ENCODE measurements at regions not wholly inside any gene's neighbourhood (a gene's known extent, or its start where the extent isn't known, plus 50 kb on each side); places are given as distances from the start of the nearest gene placed in this dataset.

DNA sequence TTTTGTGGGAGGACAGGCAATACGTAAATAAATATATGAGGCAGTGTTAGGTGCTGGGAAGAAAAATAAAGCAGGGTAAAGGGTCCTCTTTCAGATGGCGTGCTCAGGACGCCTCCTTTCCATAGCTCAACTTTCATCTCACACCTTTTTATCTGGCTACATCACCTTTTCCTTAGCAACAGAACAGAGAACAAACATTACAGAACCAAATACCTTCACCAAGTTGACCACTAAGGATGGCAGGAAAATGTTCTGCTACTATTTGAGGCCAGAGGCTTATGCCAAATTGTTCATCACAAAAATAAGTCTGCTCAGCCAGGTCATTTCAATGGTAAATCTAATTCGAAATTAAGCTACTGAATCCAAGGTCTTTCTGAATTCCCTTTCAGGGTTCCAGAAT, 149.2 kb upstream of the C1orf21 start:
- TF ChIP-seq, protein P1, sequence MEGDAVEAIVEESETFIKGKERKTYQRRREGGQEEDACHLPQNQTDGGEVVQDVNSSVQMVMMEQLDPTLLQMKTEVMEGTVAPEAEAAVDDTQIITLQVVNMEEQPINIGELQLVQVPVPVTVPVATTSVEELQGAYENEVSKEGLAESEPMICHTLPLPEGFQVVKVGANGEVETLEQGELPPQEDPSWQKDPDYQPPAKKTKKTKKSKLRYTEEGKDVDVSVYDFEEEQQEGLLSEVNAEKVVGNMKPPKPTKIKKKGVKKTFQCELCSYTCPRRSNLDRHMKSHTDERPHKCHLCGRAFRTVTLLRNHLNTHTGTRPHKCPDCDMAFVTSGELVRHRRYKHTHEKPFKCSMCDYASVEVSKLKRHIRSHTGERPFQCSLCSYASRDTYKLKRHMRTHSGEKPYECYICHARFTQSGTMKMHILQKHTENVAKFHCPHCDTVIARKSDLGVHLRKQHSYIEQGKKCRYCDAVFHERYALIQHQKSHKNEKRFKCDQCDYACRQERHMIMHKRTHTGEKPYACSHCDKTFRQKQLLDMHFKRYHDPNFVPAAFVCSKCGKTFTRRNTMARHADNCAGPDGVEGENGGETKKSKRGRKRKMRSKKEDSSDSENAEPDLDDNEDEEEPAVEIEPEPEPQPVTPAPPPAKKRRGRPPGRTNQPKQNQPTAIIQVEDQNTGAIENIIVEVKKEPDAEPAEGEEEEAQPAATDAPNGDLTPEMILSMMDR (IDR thresholded peaks at IDR 0.05): no peak
- TF ChIP-seq POLR2A (IDR thresholded peaks at IDR 0.05): no peak
